Ishikawa (cell line): ENCODE measurements at regions not wholly inside any gene's neighbourhood (a gene's known extent, or its start where the extent isn't known, plus 50 kb on each side); places are given as distances from the start of the nearest gene placed in this dataset.

Source experiments
- CEBPB ChIP-seq: IDR thresholded peaks from 2 replicates; pipeline ENCODE4 v1.6.1; 2012
- CREB1 ChIP-seq: IDR thresholded peaks from 2 replicates; pipeline ENCODE4 v1.6.1; 2012; ENCODE audit warnings: low read depth
- EGR1 ChIP-seq: IDR thresholded peaks from 2 replicates; pipeline ENCODE4 v1.6.1; 2012
- EP300 ChIP-seq: IDR thresholded peaks from 2 replicates; pipeline ENCODE4 v1.6.1; 2012; ENCODE audit warnings: borderline replicate concordance
- FOXM1 ChIP-seq: IDR thresholded peaks from 2 replicates; pipeline ENCODE4 v1.6.1; 2012; ENCODE audit warnings: low read depth, borderline replicate concordance
- MAX ChIP-seq: IDR thresholded peaks from 2 replicates; pipeline ENCODE4 v1.6.1; 2012
- NFIC ChIP-seq: IDR thresholded peaks from 2 replicates; pipeline ENCODE4 v1.6.1; 2012
- RAD21 ChIP-seq: IDR thresholded peaks from 2 replicates; pipeline ENCODE4 v1.6.1; 2012; ENCODE audit warnings: low read depth
- REST ChIP-seq: IDR thresholded peaks from 2 replicates; pipeline ENCODE4 v1.6.1; 2012; ENCODE audit warnings: low read depth, mild to moderate bottlenecking
- TAF1 ChIP-seq: IDR thresholded peaks from 2 replicates; pipeline ENCODE4 v1.6.1; 2012; ENCODE audit warnings: low read depth, mild to moderate bottlenecking
- TCF12 ChIP-seq: IDR thresholded peaks from 2 replicates; pipeline ENCODE4 v1.6.1; 2012; ENCODE audit warnings: low read depth
- TEAD4 ChIP-seq: IDR thresholded peaks from 2 replicates; pipeline ENCODE4 v1.6.1; 2012
- USF1 ChIP-seq: IDR thresholded peaks from 2 replicates; pipeline ENCODE4 v1.6.1; 2012
- YY1 ChIP-seq: IDR thresholded peaks from 2 replicates; pipeline ENCODE4 v1.6.1; 2012; ENCODE audit warnings: low read depth
- ZBTB7A ChIP-seq: IDR thresholded peaks from 2 replicates; pipeline ENCODE4 v1.6.1; 2012; ENCODE audit warnings: low read depth

DNA sequence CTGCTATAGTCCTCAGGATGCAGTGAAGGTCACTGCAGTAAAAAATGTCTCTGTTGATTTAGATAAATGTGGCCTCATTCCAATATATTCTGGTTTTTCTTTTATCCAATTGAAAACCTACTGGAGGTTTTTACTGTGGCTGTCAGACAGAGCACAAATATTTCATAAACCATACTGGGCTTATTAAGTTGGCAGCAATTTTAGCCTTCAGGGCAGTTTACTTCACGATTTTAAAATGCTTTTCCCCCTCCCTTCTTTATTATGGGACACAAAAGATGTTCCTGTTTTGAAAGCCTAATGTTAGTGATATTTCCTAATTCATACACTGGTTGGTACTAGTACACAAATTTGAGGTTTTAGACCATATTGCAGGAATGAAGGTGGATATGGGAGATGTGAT lies 939.4 kb downstream of the C4orf33 start:
- TF ChIP-seq TEAD4 (no peak), NFIC (no peak), TAF1 (no peak), EP300 (no peak), USF1 (no peak), MAX (no peak), RAD21 (no peak), CEBPB (no peak), ZBTB7A (no peak), REST (no peak), EGR1 (no peak), CREB1 (no peak), TCF12 (no peak), FOXM1 (no peak), YY1 (no peak)

- no peak for TF ChIP-seq CREB1
Measured at GRCh38 chr4:130043732-130044160, 947.8 kb downstream of the C4orf33 start.

GRCh38 chr4:130044788-130045531 lies 949.0 kb downstream of the C4orf33 start:
- no peak for TF ChIP-seq YY1
- no peak for TF ChIP-seq USF1
- TF ChIP-seq TAF1, result no peak
- TF ChIP-seq EGR1, result no peak

GRCh38 chr4:130053723-130054122 lies 957.8 kb downstream of the C4orf33 start:
- TF ChIP-seq TEAD4 (no peak), NFIC (no peak), EP300 (no peak), RAD21 (no peak), CEBPB (no peak), ZBTB7A (no peak)

DNA sequence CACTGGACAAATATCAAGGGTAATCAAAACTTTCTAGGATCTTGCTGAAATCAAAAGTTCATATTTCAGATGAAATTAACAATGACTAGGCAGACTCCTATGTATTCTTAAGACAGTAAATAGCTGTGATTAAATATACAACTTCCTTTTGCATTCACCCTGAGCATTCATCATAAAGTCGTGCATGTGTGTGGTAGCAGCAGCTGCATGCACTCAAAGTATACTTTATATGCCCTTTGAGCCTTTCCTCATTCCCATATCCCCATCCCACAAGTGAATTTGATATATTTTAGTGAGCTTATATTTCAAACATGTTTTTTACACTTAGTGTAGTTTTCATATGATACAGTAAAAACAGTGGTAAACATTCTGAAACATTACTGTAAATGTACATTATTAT lies 959.0 kb downstream of the C4orf33 start:
- TF ChIP-seq CREB1, result no peak
- no peak for TF ChIP-seq TCF12
- no peak for TF ChIP-seq NFIC
- TF ChIP-seq YY1, result no peak
- TF ChIP-seq TAF1, result no peak
- no peak for TF ChIP-seq REST
- TF ChIP-seq EGR1, result no peak
- TF ChIP-seq ZBTB7A, result no peak
- no peak for TF ChIP-seq CEBPB
- no peak for TF ChIP-seq FOXM1
- TF ChIP-seq TEAD4, result no peak
- no peak for TF ChIP-seq MAX

DNA sequence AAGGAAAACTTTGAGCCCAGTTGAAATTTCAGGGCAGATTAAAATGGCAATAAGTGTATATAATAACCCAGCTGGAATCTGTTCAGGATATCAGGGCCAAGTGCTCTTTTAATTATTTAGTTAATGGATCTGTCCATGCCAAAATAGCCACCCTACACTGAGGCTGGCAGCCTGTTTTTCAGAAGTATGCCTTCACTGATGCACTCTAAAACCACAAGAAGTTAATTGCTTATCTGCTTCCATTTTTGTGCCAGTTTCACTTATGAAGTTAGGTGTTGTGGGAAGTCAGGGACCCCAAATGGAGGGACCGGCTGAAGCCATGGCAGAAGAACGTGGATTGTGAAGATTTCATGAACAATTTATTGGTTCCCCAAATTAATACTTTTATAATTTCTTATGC lies 960.3 kb downstream of the C4orf33 start:
- TF ChIP-seq CEBPB, result no peak
- no peak for TF ChIP-seq TCF12
- no peak for TF ChIP-seq EP300
- no peak for TF ChIP-seq EGR1

DNA sequence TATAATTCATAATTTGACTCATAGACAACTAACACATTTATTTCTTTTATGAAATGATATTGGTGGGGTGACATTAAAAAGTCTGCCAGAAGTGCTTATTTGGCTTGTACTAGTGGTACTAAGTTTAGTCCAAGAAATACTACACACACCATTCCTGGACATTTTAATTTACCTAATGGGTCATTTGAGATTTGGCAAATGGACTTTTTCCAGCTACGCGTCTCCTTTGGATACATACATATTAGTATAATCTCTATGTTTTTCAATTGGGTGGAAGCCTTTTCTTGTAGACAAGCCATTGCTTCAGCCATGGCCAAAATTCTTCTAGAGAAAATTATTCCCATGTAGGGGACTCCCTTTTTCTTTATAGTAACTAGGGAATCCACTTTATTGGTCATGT lies 968.5 kb downstream of the C4orf33 start:
- TF ChIP-seq REST (no peak), TCF12 (no peak), CEBPB (no peak)
